ENCODE measurements at regions not wholly inside any gene's neighbourhood (a gene's known extent, or its start where the extent isn't known, plus 50 kb on each side); places are given as distances from the start of the nearest gene placed in this dataset.

DNA sequence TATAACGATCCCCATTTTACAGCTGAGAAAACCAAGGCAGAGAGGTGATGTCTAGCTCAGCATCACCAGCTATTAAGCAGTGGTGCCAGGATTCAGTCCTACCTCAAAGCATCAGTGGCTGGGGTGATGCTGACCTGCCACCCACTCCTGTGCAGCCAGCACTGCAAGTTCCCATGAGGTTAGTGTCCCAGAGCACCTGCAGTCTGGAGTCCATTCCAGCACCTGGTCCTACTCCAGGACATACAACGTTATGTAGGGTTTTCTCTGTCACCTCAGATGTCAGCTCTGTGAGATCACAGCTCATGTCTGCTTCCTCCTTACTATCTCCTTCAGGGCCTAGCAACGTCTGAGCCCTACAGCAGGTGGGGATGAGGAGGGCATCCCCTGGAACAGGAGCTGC is 328.0 kb upstream of the HS6ST1 start:
- TF ChIP-seq, protein P1, sequence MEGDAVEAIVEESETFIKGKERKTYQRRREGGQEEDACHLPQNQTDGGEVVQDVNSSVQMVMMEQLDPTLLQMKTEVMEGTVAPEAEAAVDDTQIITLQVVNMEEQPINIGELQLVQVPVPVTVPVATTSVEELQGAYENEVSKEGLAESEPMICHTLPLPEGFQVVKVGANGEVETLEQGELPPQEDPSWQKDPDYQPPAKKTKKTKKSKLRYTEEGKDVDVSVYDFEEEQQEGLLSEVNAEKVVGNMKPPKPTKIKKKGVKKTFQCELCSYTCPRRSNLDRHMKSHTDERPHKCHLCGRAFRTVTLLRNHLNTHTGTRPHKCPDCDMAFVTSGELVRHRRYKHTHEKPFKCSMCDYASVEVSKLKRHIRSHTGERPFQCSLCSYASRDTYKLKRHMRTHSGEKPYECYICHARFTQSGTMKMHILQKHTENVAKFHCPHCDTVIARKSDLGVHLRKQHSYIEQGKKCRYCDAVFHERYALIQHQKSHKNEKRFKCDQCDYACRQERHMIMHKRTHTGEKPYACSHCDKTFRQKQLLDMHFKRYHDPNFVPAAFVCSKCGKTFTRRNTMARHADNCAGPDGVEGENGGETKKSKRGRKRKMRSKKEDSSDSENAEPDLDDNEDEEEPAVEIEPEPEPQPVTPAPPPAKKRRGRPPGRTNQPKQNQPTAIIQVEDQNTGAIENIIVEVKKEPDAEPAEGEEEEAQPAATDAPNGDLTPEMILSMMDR (IDR thresholded peaks at IDR 0.05; ENCODE audit: insufficient read depth, low read length, poor library complexity, severe bottlenecking), result no peak
- TF ChIP-seq EZH2phosphoT487 (conservative IDR thresholded peaks at IDR 0.05; ENCODE audit: low read length), result no peak
